VCaP (cell line): ENCODE measurements at regions not wholly inside any gene's neighbourhood (a gene's known extent, or its start where the extent isn't known, plus 50 kb on each side); places are given as distances from the start of the nearest gene placed in this dataset.

Experiments used
- H3K27ac ChIP-seq: fragments of 450-650 bp; 2 replicates; pipeline ENCODE4 v1.5.1; 2017
- CTCF ChIP-seq: fragments of 450-650 bp; conservative IDR thresholded peaks from 2 replicates; pipeline ENCODE4 v1.5.1; 2017; ENCODE audit warnings: mild to moderate bottlenecking, moderate library complexity

GRCh38 chr14:85380881-85381280 lies 149.1 kb upstream of the FLRT2 start:
- no peak overlapping the region for H3K27ac ChIP-seq
- TF ChIP-seq CTCF: no peak

GRCh38 chr14:85382341-85382740 lies 147.6 kb upstream of the FLRT2 start:
- H3K27ac ChIP-seq: no peak overlapping the region
- TF ChIP-seq CTCF: no peak

GRCh38 chr14:85387181-85387580 lies 142.8 kb upstream of the FLRT2 start:
- no peak overlapping the region for H3K27ac ChIP-seq
- TF ChIP-seq CTCF: no peak

- H3K27ac ChIP-seq: no peak overlapping the region
- TF ChIP-seq CTCF: no peak
These were observed 139.7 kb upstream of the FLRT2 start for GRCh38 chr14:85390236-85390635.

GRCh38 chr14:85391455-85391854 lies 138.5 kb upstream of the FLRT2 start:
- no peak for TF ChIP-seq CTCF
- no peak overlapping the region for H3K27ac ChIP-seq

GRCh38 chr14:85391892-85392291 lies 138.1 kb upstream of the FLRT2 start:
- no peak for TF ChIP-seq CTCF
- no peak overlapping the region for H3K27ac ChIP-seq

- no peak for TF ChIP-seq CTCF
- H3K27ac ChIP-seq: no peak overlapping the region
These were observed 130.8 kb upstream of the FLRT2 start for GRCh38 chr14:85399186-85399585.

- H3K27ac ChIP-seq: no peak overlapping the region
- TF ChIP-seq CTCF: no peak
These were observed 129.3 kb upstream of the FLRT2 start for GRCh38 chr14:85400678-85401077.
